AG09309 (cell line): ENCODE measurements at regions not wholly inside any gene's neighbourhood (a gene's known extent, or its start where the extent isn't known, plus 50 kb on each side); places are given as distances from the start of the nearest gene placed in this dataset.

Experiments used
- DNase-seq: peaks from one replicate; pipeline ENCODE4 v3.0.0-alpha.2; 2010; ENCODE audit warnings: low read depth
- H3K4me3 ChIP-seq: 2 replicates; pipeline ENCODE4 v1.5.1; 2011; ENCODE audit warnings: mild to moderate bottlenecking, low read depth, low read length, moderate library complexity; ENCODE audit not compliant: control insufficient read depth
- TF ChIP-seq, protein P1 (sequence below): IDR thresholded peaks from 2 replicates; pipeline ENCODE4 v1.5.1; 2011; ENCODE audit warnings: mild to moderate bottlenecking, low read depth, low read length, inconsistent platforms; ENCODE audit not compliant: insufficient read depth, control insufficient read depth; ENCODE audit errors: missing control alignments

DNA sequence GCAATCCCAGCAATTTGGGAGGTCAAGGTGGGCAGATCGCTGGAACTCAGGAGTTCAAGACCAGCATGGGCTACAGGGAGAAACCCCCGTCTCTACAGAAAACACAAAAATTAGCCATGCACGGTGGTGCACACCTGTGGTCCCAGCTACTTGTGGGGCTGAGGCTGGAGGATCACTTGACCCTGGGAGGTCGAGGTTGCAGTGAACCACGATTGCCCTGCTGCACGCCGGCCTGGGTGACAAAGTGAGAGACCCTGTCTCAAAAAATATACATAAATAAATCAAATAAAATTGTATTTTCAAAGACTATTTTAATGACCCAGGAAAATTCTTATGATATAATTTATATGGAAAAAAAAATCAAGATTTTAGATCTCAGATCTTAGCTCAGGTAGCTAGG lies 191.5 kb downstream of the ZFP36L2 start:
- no peak overlapping the region for H3K4me3 ChIP-seq
- TF ChIP-seq, protein P1, sequence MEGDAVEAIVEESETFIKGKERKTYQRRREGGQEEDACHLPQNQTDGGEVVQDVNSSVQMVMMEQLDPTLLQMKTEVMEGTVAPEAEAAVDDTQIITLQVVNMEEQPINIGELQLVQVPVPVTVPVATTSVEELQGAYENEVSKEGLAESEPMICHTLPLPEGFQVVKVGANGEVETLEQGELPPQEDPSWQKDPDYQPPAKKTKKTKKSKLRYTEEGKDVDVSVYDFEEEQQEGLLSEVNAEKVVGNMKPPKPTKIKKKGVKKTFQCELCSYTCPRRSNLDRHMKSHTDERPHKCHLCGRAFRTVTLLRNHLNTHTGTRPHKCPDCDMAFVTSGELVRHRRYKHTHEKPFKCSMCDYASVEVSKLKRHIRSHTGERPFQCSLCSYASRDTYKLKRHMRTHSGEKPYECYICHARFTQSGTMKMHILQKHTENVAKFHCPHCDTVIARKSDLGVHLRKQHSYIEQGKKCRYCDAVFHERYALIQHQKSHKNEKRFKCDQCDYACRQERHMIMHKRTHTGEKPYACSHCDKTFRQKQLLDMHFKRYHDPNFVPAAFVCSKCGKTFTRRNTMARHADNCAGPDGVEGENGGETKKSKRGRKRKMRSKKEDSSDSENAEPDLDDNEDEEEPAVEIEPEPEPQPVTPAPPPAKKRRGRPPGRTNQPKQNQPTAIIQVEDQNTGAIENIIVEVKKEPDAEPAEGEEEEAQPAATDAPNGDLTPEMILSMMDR, result no peak
- no peak for DNase-seq

DNA sequence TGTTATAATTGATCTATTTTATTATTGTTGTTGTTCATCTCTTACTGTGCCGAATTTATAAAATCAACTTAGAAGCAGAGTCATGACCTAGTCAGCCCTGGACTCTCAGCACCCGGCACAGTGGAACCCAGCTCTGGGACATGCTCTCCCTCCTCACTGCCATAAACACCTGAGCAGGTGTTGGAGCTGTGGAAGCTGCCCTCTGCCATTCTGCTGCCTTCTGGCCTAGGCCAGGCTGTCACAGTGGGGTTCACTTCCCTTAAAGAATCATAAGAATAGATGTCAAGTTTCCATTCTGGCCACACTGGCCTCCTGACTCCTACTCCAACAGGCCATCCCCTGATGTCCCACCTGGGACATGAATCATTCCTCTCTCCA lies 192.2 kb downstream of the ZFP36L2 start:
- no peak overlapping the region for H3K4me3 ChIP-seq
- no peak for DNase-seq
- TF ChIP-seq, protein P1, result no peak

- TF ChIP-seq, protein P1, result no peak
- DNase-seq, result no peak
These were observed 192.8 kb downstream of the ZFP36L2 start for GRCh38 chr2:43033466-43034241.

DNA sequence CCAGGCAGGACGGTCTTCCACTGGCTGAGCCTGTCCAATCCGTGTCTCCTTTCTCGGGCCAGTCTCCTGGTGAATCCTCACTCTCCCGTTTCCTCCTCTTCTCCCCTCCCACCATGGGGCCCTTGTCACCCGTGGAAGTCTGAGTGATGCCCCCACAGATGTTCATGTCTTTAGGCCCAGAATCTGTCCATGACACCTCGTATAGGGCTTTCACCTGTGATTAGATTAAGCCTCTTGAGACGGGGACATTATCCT lies 193.5 kb downstream of the ZFP36L2 start:
- no peak for DNase-seq
- TF ChIP-seq, protein P1, result no peak
- H3K4me3 ChIP-seq, result no peak overlapping the region

More at GRCh38 chr2:43033466-43034241, 192.8 kb downstream of the ZFP36L2 start:
- no peak overlapping the region for H3K4me3 ChIP-seq

DNA sequence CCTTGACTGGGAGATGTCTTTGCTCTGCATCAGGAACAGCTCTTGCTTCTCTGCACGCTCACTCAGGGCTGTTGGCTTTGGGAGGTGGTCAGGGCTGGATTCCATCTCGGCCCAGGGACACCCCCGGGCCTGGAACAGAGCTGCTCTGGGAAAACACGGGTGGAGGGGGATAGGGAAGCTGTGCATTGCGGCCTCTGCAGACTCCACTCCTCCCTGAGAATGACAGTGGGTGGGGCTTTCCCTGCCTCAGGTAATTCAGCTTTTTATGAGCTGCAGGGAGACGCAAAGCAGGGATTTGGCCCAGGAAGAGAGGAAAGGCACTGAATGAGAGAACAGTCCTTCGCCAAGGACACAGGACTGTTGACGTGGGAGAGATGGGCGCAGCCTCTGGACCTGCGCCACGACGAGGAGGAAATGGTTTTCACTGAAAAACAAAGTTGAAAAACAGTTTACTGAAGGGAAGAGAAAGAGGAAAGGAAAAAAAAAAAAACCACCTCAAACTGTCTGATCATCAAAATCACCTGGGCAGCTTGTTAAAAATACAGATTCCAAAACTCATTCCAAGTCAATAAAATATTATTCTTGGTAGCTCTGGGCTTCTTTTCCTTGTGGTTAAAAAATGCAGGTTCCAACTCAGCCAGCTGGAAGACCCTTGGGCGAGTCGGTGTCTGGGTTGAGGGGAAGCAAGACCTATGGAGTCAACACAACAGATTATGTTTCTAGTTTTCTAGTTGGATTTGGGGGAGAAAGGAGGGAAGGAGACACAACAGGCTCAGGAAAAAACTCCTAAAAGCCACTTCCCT lies 194.0 kb downstream of the ZFP36L2 start:
- TF ChIP-seq, protein P1, result no peak
- DNase-seq, result no peak
- H3K4me3 ChIP-seq, result no peak overlapping the region

DNA sequence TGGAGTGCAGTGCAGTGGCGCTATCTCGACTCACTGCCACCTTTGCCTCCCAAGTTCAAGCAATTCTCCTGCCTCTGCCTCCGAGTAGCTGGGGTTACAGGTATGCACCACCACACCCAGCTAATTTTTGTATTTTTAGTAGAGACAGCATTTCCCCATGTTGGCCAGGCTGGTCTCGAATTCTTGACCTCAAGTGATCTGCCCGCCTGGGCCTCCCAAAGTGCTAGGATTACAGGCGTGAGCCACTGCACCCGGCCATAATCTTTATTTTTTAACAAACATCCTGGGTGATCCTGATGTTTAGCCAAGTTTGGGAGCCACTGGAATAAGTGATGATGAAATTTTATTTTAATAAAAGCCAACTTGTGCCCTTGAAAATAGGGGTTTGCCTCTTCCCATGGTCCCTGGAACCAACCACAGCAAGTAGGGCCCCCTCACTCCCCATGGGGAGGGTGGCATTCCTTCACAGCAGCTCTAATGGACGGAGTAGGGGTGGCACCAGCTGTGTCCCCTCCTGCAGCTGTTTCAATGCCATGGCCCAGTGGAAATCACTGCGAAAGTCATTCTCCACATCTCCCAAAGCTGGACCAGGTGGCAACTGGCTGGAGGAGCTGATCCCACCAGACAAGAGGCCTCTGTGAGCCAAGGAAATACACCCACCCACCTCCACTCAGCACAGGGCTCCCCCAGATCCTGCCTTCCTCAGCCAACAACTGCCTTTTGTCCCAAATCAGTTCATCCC lies 194.8 kb downstream of the ZFP36L2 start:
- TF ChIP-seq, protein P1, result no peak
- DNase-seq, result no peak
- H3K4me3 ChIP-seq, result no peak overlapping the region
